Sigmoid colon (tissue), 6 donors: ENCODE measurements at regions not wholly inside any gene's neighbourhood (a gene's known extent, or its start where the extent isn't known, plus 50 kb on each side); places are given as distances from the start of the nearest gene placed in this dataset.
A peak's percentile ranks its signal among the peaks of the same experiment; 100 is the strongest.
"Not testable (repeated sequence)": the region's sequence is repeated elsewhere in the genome, so short reads cannot be mapped to it uniquely, and the experiment has no call there.

Source experiments
- DNase-seq: peaks from one replicate; pipeline ENCODE4 v3.0.0-alpha.2; 2019
- H3K27ac ChIP-seq, 4 donors: fragments of 200-600 bp; sonication (generic); one replicate each; pipeline ENCODE4 v1.5.1; 2016 to 2019; ENCODE audit warnings: mild to moderate bottlenecking in 1 of 4
- H3K27me3 ChIP-seq, 3 donors: fragments of 200-600 bp; sonication (generic); one replicate each; pipeline ENCODE4 v1.5.1; 2019; ENCODE audit warnings: mild to moderate bottlenecking in 1 of 3
- H3K36me3 ChIP-seq, 4 donors: fragments of 200-600 bp; sonication (generic); one replicate each; pipeline ENCODE4 v1.5.1; 2016 to 2019
- H3K4me1 ChIP-seq, 4 donors: fragments of 200-600 bp; sonication (generic); one replicate each; pipeline ENCODE4 v1.5.1; 2017 to 2019
- H3K4me3 ChIP-seq, 4 donors: fragments of 200-600 bp; sonication (generic); one replicate each; pipeline ENCODE4 v1.5.1; 2017 to 2019; ENCODE audit warnings: mild to moderate bottlenecking in 2 of 4, moderate library complexity in 1 of 4
- H3K9me3 ChIP-seq, 4 donors: fragments of 200-600 bp in 3 of 4; sonication (generic) in 3 of 4; one replicate each; pipeline versions ENCODE4 v1.5.1 to v1.6.1; 2013 to 2019
- EP300 ChIP-seq, 4 donors: sonication (generic); formaldehyde crosslinking; IDR thresholded peaks; one replicate each; pipeline ENCODE4 v1.6.1; 2017; ENCODE audit warnings: antibody characterized with exemption in 4 of 4
- POLR2A ChIP-seq, 2 donors: fragments of 450-650 bp; IDR thresholded peaks; one replicate each; pipeline ENCODE4 v1.6.1; 2016; ENCODE audit warnings: antibody characterized with exemption in 2 of 2, mild to moderate bottlenecking in 2 of 2, moderate library complexity in 2 of 2
- POLR2AphosphoS5 ChIP-seq, 4 donors: sonication (generic); formaldehyde crosslinking; IDR thresholded peaks; one replicate each; pipeline ENCODE4 v1.6.1; 2017; ENCODE audit warnings: antibody characterized with exemption in 4 of 4
- WGBS, 2 donors: extraction: QIAGEN DNeasy Blood & Tissue Kit; methylation state at CpG; one replicate each; pipeline ENCODE4 v1.1.7; 2013; 5-methylcytosine and 5-hydroxymethylcytosine counted together
- intact Hi-C: fragments of 100-400 bp; cut with DNase I; formaldehyde crosslinking; loops from one replicate; pipeline ENCODE4 v1.15.1; 2023
- TF ChIP-seq, protein P1 (sequence below), 4 experiments: fragments of 450-650 bp in 3 of 4; fragments of 200-600 bp in 1 of 4; IDR thresholded peaks; one replicate each; pipeline ENCODE4 v1.5.1; 2016 to 2019; ENCODE audit warnings: antibody characterized with exemption in 4 of 4, mild to moderate bottlenecking in 3 of 4, moderate library complexity in 2 of 4
- donor health status: healthy with polysubstance abuse.
- donor health status: healthy.

DNA sequence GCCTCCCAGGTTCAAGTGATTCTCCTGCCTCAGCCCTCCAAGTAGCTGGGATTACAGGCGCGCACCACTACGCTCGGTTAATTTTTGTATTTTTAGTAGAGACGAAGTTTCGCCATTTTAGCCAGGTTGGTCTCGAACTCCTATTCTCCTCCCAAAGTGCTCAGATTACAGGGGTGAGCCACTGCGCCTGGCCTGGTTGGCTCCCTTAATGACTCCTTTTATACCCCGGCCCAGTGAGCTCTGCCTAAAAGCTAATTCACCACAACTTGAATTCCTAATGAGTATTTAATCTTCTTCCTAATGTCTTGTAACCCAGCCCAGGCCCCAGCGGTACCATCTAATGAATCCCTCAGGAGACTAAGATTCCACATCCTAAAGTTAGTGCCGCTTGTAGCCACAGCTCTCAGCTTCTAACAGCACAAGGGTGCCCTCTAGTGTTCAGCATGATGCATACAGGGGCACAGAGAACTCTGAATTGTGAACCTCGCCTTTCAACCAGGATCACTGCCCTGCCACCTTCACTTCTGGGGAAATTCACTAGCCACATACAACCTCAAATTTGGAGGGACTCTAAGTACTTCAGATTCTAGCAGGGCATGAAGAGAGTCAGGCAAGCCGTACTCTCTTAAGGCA is 89.5 kb downstream of the OR13H1 start:
- no peak for TF ChIP-seq EP300 (IDR thresholded peaks at IDR 0.05)
- TF ChIP-seq, protein P1, sequence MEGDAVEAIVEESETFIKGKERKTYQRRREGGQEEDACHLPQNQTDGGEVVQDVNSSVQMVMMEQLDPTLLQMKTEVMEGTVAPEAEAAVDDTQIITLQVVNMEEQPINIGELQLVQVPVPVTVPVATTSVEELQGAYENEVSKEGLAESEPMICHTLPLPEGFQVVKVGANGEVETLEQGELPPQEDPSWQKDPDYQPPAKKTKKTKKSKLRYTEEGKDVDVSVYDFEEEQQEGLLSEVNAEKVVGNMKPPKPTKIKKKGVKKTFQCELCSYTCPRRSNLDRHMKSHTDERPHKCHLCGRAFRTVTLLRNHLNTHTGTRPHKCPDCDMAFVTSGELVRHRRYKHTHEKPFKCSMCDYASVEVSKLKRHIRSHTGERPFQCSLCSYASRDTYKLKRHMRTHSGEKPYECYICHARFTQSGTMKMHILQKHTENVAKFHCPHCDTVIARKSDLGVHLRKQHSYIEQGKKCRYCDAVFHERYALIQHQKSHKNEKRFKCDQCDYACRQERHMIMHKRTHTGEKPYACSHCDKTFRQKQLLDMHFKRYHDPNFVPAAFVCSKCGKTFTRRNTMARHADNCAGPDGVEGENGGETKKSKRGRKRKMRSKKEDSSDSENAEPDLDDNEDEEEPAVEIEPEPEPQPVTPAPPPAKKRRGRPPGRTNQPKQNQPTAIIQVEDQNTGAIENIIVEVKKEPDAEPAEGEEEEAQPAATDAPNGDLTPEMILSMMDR (IDR thresholded peaks at IDR 0.05) = peak; percentile 33 to 64 (median 38)
- Histone ChIP-seq H3K27me3 (no peaks in the 10 kb centered on the region), H3K36me3 (no peaks in the 10 kb centered on the region), H3K9me3 (no peaks in the 10 kb centered on the region), H3K27ac (no peak overlapping the region), H3K4me3 (no peak overlapping the region), H3K4me1 (no peaks in the 10 kb centered on the region)
- intact Hi-C loops = loop anchor here (5.0 kb wide), 1 partner anchor 656 kb away; no protein-coding TSS in a partner anchor
- 62 to 64% methylated on average over 13 of the region's 13 CpGs for WGBS, 2 donors
- peak; percentile 68 for DNase-seq

DNA sequence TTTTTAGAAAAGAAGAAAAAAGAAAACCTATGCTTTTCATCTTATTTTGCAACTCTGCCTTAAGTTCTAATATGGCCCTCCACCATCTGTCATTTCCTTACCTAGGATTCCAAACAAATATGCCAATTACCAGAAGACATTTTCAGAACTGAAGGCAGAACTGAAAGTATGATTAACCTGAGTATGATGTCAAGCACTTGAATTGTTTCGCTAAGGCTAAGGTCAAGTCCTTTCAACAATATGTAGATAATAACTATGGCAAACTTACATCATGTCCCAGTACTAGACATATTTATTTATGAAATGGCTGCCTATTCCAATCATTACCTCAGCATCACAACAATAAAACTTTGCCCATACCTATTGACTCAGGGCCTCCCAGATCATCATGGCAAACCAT is 91.0 kb downstream of the OR13H1 start:
- no peaks in the 10 kb centered on the region for H3K36me3 ChIP-seq
- H3K4me3 ChIP-seq = no peak overlapping the region
- TF ChIP-seq EP300 (IDR thresholded peaks at IDR 0.05) (no peak), POLR2A (IDR thresholded peaks at IDR 0.05) (no peak), POLR2AphosphoS5 (IDR thresholded peaks at IDR 0.05) (no peak)
- TF ChIP-seq, protein P1 (IDR thresholded peaks at IDR 0.05) = no peak
- intact Hi-C loops = loop anchor here (5.0 kb wide), 1 partner anchor 658 kb away; no protein-coding TSS in a partner anchor
- H3K27me3 ChIP-seq = no peaks in the 10 kb centered on the region
- WGBS, 2 donors = 88 to 90% methylated on average over 1 of the region's 1 CpG
- no peaks in the 10 kb centered on the region for H3K4me1 ChIP-seq
- H3K9me3 ChIP-seq = no peaks in the 10 kb centered on the region
- no peak for DNase-seq
- no peak overlapping the region for H3K27ac ChIP-seq

DNA sequence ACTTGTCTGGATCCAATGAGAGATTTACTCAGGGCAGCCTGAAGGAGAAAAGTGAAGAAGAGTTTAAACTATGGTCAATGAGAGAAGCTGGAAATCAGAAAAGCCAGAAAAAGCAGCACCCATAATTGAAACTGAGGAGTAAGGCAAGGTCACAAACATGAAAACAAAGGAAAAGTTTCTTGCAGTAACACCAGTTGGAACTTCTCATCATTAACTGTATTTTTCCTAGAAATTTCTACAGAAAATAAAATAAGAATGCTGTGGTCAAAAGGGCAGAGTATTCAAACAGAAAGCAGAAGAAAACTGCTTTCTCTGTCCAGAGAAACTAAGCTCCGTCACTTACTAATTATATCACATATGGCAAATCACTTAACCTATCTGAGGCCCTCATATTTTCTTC is 102.2 kb downstream of the OR13H1 start:
- Histone ChIP-seq H3K27me3 (no peaks in the 10 kb centered on the region), H3K36me3 (no peaks in the 10 kb centered on the region), H3K27ac (no peak overlapping the region), H3K9me3 (no peaks in the 10 kb centered on the region), H3K4me1 (no peaks in the 10 kb centered on the region), H3K4me3 (no peak overlapping the region)
- WGBS, 2 donors = 58 to 79% methylated on average over 1 of the region's 1 CpG
- TF ChIP-seq EP300 (IDR thresholded peaks at IDR 0.05) = no peak
- TF ChIP-seq, protein P1 (IDR thresholded peaks at IDR 0.05) = no peak
- TF ChIP-seq POLR2AphosphoS5 (IDR thresholded peaks at IDR 0.05) = no peak
- no peak for TF ChIP-seq POLR2A (IDR thresholded peaks at IDR 0.05)
- intact Hi-C loops = no loop called here
- no peak for DNase-seq

DNA sequence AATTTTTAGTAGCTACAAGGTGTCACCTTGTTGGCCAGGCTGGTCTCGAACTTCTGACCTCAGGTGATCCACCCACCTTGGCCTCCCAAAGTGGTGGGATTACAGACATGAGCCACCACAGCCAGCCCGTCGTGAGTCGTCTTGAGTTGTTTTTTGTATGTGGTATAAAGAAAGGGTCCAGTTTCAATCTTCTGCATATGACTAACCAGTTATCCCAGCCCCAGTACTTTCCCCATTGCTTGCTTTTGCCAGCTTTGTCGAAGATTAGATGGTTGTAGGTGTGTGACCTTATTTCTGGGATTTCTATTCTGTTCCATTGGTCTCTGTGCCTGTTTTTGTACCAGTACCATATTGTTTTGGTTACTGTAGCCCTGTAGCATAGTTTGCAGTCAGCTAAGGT is 105.9 kb downstream of the OR13H1 start:
- H3K4me3 ChIP-seq = no peak overlapping the region
- intact Hi-C loops = no loop called here
- WGBS, 2 donors = 79 to 85% methylated on average over 5 of the region's 5 CpGs
- TF ChIP-seq POLR2A (IDR thresholded peaks at IDR 0.05) = no peak
- TF ChIP-seq POLR2AphosphoS5 (IDR thresholded peaks at IDR 0.05) = no peak
- H3K36me3 ChIP-seq = no peaks in the 10 kb centered on the region
- H3K27me3 ChIP-seq = no peaks in the 10 kb centered on the region
- no peaks in the 10 kb centered on the region for H3K9me3 ChIP-seq
- DNase-seq = no peak
- no peaks in the 10 kb centered on the region for H3K4me1 ChIP-seq
- H3K27ac ChIP-seq = no peak overlapping the region

DNA sequence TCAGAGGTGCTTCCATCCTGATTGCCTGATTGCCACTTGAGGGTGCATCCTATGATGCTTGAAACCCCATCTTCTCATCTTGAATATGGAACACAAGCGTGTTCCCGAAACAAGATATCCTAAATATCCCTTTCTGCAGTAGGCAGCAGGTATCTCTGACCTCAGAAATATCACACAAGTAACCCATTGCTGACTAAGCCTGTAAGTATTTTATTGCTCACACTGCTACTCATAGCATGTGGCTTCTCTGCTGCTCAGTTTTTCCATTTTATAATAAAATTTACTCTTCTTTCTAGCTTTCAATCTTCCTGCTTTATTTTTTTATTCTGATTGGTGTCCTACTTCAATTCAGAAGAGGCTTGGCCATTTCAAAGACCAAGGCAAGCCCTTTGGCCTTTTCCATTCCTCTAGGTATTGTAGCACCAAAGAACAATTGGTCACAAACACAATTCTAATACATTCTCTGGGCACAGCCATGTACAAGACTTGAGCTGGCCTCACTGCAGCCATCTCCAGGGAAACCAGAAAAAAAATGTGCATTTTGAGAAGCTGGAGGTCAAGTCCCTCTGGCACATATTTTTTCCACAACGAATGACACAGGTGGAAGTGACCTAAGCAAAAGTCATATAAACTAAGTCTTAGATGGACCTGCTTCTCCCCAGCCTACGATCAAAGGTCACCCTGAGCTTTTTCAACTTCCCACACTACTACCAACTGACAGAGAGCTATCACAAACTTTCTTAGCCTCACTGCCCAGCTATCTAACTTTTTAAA is 107.0 kb downstream of the OR13H1 start:
- H3K36me3 ChIP-seq = no peaks in the 10 kb centered on the region
- DNase-seq = no peak
- TF ChIP-seq, protein P1 (IDR thresholded peaks at IDR 0.05) = no peak
- TF ChIP-seq EP300 (IDR thresholded peaks at IDR 0.05) (no peak), POLR2AphosphoS5 (IDR thresholded peaks at IDR 0.05) (no peak), POLR2A (IDR thresholded peaks at IDR 0.05) (no peak)

DNA sequence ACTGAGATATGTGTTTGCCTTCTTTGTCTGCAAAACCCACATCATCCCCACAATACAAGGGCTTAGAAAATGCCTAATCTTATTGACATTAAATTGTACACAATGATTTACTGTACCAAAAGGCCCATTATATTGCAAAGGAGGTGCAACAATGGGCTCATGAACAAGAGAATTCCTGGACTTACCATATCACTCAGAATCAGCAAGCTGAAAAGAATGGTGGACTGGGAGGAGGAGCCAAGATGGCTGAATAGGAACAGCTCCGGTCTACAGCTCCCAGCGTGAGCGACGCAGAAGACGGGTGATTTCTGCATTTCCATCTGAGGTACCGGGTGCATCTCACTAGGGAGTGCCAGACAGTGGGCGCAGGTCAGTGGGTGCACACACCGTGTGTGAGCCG is 119.9 kb downstream of the OR13H1 start:
- H3K9me3 ChIP-seq, H3K4me1 ChIP-seq, H3K4me3 ChIP-seq, H3K27ac ChIP-seq, H3K36me3 ChIP-seq, intact Hi-C loops, H3K27me3 ChIP-seq, DNase-seq: not testable (repeated sequence)
- WGBS, 2 donors = 94 to 97% methylated on average over 9 of the region's 9 CpGs

More for the DNA sequence above, 107.0 kb downstream of the OR13H1 start:
- Histone ChIP-seq H3K9me3 (no peaks in the 10 kb centered on the region), H3K27me3 (no peaks in the 10 kb centered on the region), H3K27ac (no peak overlapping the region), H3K4me1 (no peaks in the 10 kb centered on the region), H3K4me3 (no peak overlapping the region)
- WGBS, 2 donors = 54 to 72% methylated on average over 4 of the region's 4 CpGs
- intact Hi-C loops = no loop called here
